B cell (primary cell): ENCODE measurements at regions not wholly inside any gene's neighbourhood (a gene's known extent, or its start where the extent isn't known, plus 50 kb on each side); places are given as distances from the start of the nearest gene placed in this dataset.

Experiments
- ATAC-seq: fragments of 200-7000 bp; cut with Tn5 transposase; one replicate; pipeline ENCODE4 v1.10.0; 2021; ENCODE audit warnings: low read depth, mild to moderate bottlenecking, moderate number of reproducible peaks, moderate library complexity
- CTCF ChIA-PET: fragments of 350-600 bp; sonication (Branson Sonifier 250); formaldehyde crosslinking; loops from one replicate; lab custom pipeline; 2021; ENCODE audit warnings: antibody characterized with exemption, inconsistent platforms; lab: Charles Lee
- POLR2A ChIA-PET: fragments of 350-600 bp; sonication (Branson Sonifier 250); formaldehyde crosslinking; loops from one replicate; lab custom pipeline; 2021; ENCODE audit warnings: antibody characterized with exemption; lab: Charles Lee
- DNase-seq: peaks from one replicate; pipeline ENCODE4 v3.0.0; 2013
- H2AFZ ChIP-seq: 2 replicates; pipeline ENCODE4 v1.6.1; 2012; ENCODE audit warnings: mild to moderate bottlenecking, low read depth, low read length; ENCODE audit not compliant: insufficient read depth, poor library complexity, severe bottlenecking
- H3K27ac ChIP-seq, 2 donors: 1 replicate in 1 of 2; 2 replicates in 1 of 2; pipeline ENCODE4 v1.5.1; 2012 to 2013; ENCODE audit warnings: low read length in 2 of 2, mild to moderate bottlenecking in 2 of 2, moderate library complexity in 1 of 2
- H3K27me3 ChIP-seq, 4 experiments: fragments of 200-600 bp in 1 of 4; sonication (generic) in 1 of 4; replicated peaks in 1 of 4; 1 replicate in 2 of 4; 2 replicates in 2 of 4; pipeline versions ENCODE4 v1.6.1 to v1.7.0; 2013 to 2016; ENCODE audit warnings: low read length in 3 of 4, mild to moderate bottlenecking in 2 of 4, mixed read lengths in 1 of 4, moderate library complexity in 1 of 4; ENCODE audit not compliant: insufficient read depth in 4 of 4, control insufficient read depth in 3 of 4; ENCODE audit errors: control extremely low read depth in 1 of 4
- H3K36me3 ChIP-seq, 2 experiments: replicated peaks in 1 of 2; 1 replicate in 1 of 2; 2 replicates in 1 of 2; pipeline versions ENCODE4 v1.6.1 to v1.7.1; 2013; ENCODE audit warnings: low read length in 1 of 2; ENCODE audit not compliant: insufficient read depth in 2 of 2, control insufficient read depth in 1 of 2; ENCODE audit errors: control extremely low read depth in 1 of 2, extremely low read depth in 1 of 2
- H3K4me1 ChIP-seq, 2 donors: fragments of 200-600 bp in 1 of 2; sonication (generic) in 1 of 2; 1 replicate in 1 of 2; 2 replicates in 1 of 2; pipeline versions ENCODE4 v1.5.1 to v1.6.1; 2013 to 2017; ENCODE audit warnings: low read length in 2 of 2; ENCODE audit not compliant: control insufficient read depth in 2 of 2, insufficient read depth in 2 of 2
- H3K4me2 ChIP-seq: replicated peaks from 2 replicates; pipeline ENCODE3; 2012; ENCODE audit warnings: mild to moderate bottlenecking, low read depth, low read length; ENCODE audit not compliant: poor library complexity, severe bottlenecking
- H3K4me3 ChIP-seq, 5 experiments: fragments of 200-600 bp in 1 of 5; sonication (generic) in 1 of 5; 1 replicate in 3 of 5; 2 replicates in 2 of 5; pipeline versions ENCODE4 v1.5.1 to v1.7.0; 2011 to 2016; ENCODE audit warnings: low read length in 4 of 5, mild to moderate bottlenecking in 4 of 5, low read depth in 2 of 5, control low read depth in 1 of 5, moderate library complexity in 1 of 5; ENCODE audit not compliant: insufficient read depth in 1 of 5; ENCODE audit errors: control extremely low read depth in 1 of 5, extremely low read depth in 1 of 5
- H3K79me2 ChIP-seq: fragments of 200-600 bp; sonication (generic); one replicate; pipeline ENCODE4 v1.6.0; 2016; ENCODE audit warnings: low read length; ENCODE audit not compliant: control insufficient read depth, insufficient read depth
- H3K9ac ChIP-seq: fragments of 200-600 bp; sonication (generic); 2 replicates; pipeline ENCODE4 v1.6.1; 2017; ENCODE audit warnings: mild to moderate bottlenecking, low read length, moderate library complexity
- H3K9me3 ChIP-seq, 3 donors: one replicate each; pipeline versions ENCODE4 v1.6.1 to v1.7.1; 2013; ENCODE audit warnings: low read length in 2 of 3; ENCODE audit not compliant: control insufficient read depth in 2 of 3, insufficient read depth in 1 of 3; ENCODE audit errors: control extremely low read depth in 1 of 3
- H4K20me1 ChIP-seq: 2 replicates; pipeline ENCODE4 v1.6.0; 2012; ENCODE audit warnings: mild to moderate bottlenecking, low read length; ENCODE audit not compliant: insufficient read depth, control insufficient read depth, poor library complexity, severe bottlenecking
- H3K27ac Mint-ChIP-seq: one replicate; pipeline ENCODE4 v1.8.0; 2021; ENCODE audit warnings: mixed read lengths
- H3K27me3 Mint-ChIP-seq: one replicate; pipeline ENCODE4 v1.8.0; 2021; ENCODE audit warnings: mixed read lengths
- H3K4me1 Mint-ChIP-seq: one replicate; pipeline ENCODE4 v1.8.0; 2021; ENCODE audit warnings: mixed read lengths
- H3K4me3 Mint-ChIP-seq: one replicate; pipeline ENCODE4 v1.8.0; 2021; ENCODE audit warnings: mixed read lengths
- H3K9me3 Mint-ChIP-seq: one replicate; pipeline ENCODE4 v1.8.0; 2022; ENCODE audit warnings: mixed read lengths; ENCODE audit not compliant: insufficient read depth
- CTCF ChIP-seq: fragments of 200-600 bp; IDR thresholded peaks from one replicate; pipeline ENCODE4 v1.8.0; 2022; ENCODE audit warnings: antibody characterized with exemption, mild to moderate bottlenecking
- EZH2 ChIP-seq: IDR thresholded peaks from 2 replicates; pipeline ENCODE4 v1.6.1; 2012; ENCODE audit warnings: borderline replicate concordance, low read depth, mild to moderate bottlenecking, moderate library complexity, low read length; ENCODE audit not compliant: insufficient read depth, poor library complexity, severe bottlenecking
- WGBS: methylation state at CpG from one replicate; pipeline ENCODE4 v1.1.5; 2013; ENCODE audit warnings: missing lambda C conversion rate; ENCODE audit not compliant: insufficient coverage; 5-methylcytosine and 5-hydroxymethylcytosine counted together
- intact Hi-C: fragments of 100-400 bp; cut with micrococcal nuclease; formaldehyde crosslinking; loops from one replicate; pipeline ENCODE4 v1.10.0; 2022

- CTCF ChIA-PET = no interaction called here
- Histone ChIP-seq H3K4me3 (no peak overlapping the region), H2AFZ (no peak overlapping the region), H3K79me2 (no peaks in the 10 kb centered on the region), H4K20me1 (no peaks in the 10 kb centered on the region), H3K9ac (no peak overlapping the region), H3K36me3 (no peaks in the 10 kb centered on the region), H3K4me2 (no peak overlapping the region), H3K27me3 (no peaks in the 10 kb centered on the region), H3K9me3 (no peaks in the 10 kb centered on the region), H3K27ac (no peak overlapping the region), H3K4me1 (no peaks in the 10 kb centered on the region)
- POLR2A ChIA-PET = no interaction called here
- Mint-ChIP-seq H3K27ac (no peak overlapping the region), H3K9me3 (no peaks in the 10 kb centered on the region), H3K27me3 (peaks cover 3% of the 10 kb centered on the region), H3K4me3 (no peak overlapping the region), H3K4me1 (peaks cover 5% of the 10 kb centered on the region)
- no peak for TF ChIP-seq CTCF
- no peak for TF ChIP-seq EZH2
- DNase-seq (no peak), ATAC-seq (no peak)
- intact Hi-C loops = no loop called here
- no CpG with 5 or more reads among the region's 3 CpGs for WGBS
Measured at GRCh38 chr7:94763268-94763667, 107.3 kb upstream of the SGCE start.

GRCh38 chr7:94769724-94770123, 113.8 kb upstream of the SGCE start:
- no peaks in the 10 kb centered on the region for H3K9me3 ChIP-seq
- H3K4me3 Mint-ChIP-seq = no peak overlapping the region
- no peak overlapping the region for H3K9ac ChIP-seq
- no peaks in the 10 kb centered on the region for H3K27me3 Mint-ChIP-seq
- ATAC-seq (no peak), DNase-seq (no peak)
- no peaks in the 10 kb centered on the region for H4K20me1 ChIP-seq
- TF ChIP-seq CTCF (no peak), EZH2 (no peak)
- no peak overlapping the region for H2AFZ ChIP-seq
- H3K36me3 ChIP-seq = no peaks in the 10 kb centered on the region
- H3K9me3 Mint-ChIP-seq = no peaks in the 10 kb centered on the region
- no peak overlapping the region for H3K4me3 ChIP-seq
- no CpG with 5 or more reads among the region's 2 CpGs for whole genome bisulfite sequencing
- ChIA-PET POLR2A (no interaction called here), CTCF (interaction anchor here (1.0 kb wide), 1 partner anchor 320 kb away, joined by 3 read pairs; no protein-coding TSS in a partner anchor)
- H3K27ac Mint-ChIP-seq = no peak overlapping the region
- H3K4me1 ChIP-seq = no peaks in the 10 kb centered on the region
- no peak overlapping the region for H3K4me2 ChIP-seq
- intact Hi-C loops = no loop called here
- no peaks in the 10 kb centered on the region for H3K27me3 ChIP-seq
- H3K4me1 Mint-ChIP-seq = no peaks in the 10 kb centered on the region
- H3K27ac ChIP-seq = no peak overlapping the region
- no peaks in the 10 kb centered on the region for H3K79me2 ChIP-seq
